ENCODE measurements at regions not wholly inside any gene's neighbourhood (a gene's known extent, or its start where the extent isn't known, plus 50 kb on each side); places are given as distances from the start of the nearest gene placed in this dataset.

- Histone ChIP-seq H3K27ac (ENCODE audit: low read depth, low read length) (no peak overlapping the region), H3K9me3 (ENCODE audit: control insufficient read depth, insufficient read depth, low read length) (no peaks in the 10 kb centered on the region), H3K27me3 (ENCODE audit: control insufficient read depth, insufficient read depth, low read length) (no peaks in the 10 kb centered on the region), H3K4me3 (ENCODE audit: low read depth, low read length) (no peak overlapping the region)
- ChIA-PET POLR2A (no interaction called here), CTCF (no interaction called here)
- TF ChIP-seq, protein P1, sequence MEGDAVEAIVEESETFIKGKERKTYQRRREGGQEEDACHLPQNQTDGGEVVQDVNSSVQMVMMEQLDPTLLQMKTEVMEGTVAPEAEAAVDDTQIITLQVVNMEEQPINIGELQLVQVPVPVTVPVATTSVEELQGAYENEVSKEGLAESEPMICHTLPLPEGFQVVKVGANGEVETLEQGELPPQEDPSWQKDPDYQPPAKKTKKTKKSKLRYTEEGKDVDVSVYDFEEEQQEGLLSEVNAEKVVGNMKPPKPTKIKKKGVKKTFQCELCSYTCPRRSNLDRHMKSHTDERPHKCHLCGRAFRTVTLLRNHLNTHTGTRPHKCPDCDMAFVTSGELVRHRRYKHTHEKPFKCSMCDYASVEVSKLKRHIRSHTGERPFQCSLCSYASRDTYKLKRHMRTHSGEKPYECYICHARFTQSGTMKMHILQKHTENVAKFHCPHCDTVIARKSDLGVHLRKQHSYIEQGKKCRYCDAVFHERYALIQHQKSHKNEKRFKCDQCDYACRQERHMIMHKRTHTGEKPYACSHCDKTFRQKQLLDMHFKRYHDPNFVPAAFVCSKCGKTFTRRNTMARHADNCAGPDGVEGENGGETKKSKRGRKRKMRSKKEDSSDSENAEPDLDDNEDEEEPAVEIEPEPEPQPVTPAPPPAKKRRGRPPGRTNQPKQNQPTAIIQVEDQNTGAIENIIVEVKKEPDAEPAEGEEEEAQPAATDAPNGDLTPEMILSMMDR (IDR thresholded peaks at IDR 0.05; ENCODE audit: low read depth, low read length): no peak
- DNase-seq (ENCODE audit: low read depth, low spot score): no peak
Observed at GRCh38 chr4:79266136-79266535, 59.7 kb downstream of the NAA11 start.

GRCh38 chr4:79259242-79259641, 66.6 kb downstream of the NAA11 start:
- CTCF ChIA-PET: no interaction called here
- TF ChIP-seq, protein P1 (IDR thresholded peaks at IDR 0.05; ENCODE audit: low read depth, low read length): no peak
- no peaks in the 10 kb centered on the region for H3K27me3 ChIP-seq (ENCODE audit: control insufficient read depth, insufficient read depth, low read length)
- no peak overlapping the region for H3K4me3 ChIP-seq (ENCODE audit: low read depth, low read length)
- DNase-seq (ENCODE audit: low read depth, low spot score): no peak
- no peaks in the 10 kb centered on the region for H3K9me3 ChIP-seq (ENCODE audit: control insufficient read depth, insufficient read depth, low read length)
- no peak overlapping the region for H3K27ac ChIP-seq (ENCODE audit: low read depth, low read length)
- POLR2A ChIA-PET: no interaction called here

DNA sequence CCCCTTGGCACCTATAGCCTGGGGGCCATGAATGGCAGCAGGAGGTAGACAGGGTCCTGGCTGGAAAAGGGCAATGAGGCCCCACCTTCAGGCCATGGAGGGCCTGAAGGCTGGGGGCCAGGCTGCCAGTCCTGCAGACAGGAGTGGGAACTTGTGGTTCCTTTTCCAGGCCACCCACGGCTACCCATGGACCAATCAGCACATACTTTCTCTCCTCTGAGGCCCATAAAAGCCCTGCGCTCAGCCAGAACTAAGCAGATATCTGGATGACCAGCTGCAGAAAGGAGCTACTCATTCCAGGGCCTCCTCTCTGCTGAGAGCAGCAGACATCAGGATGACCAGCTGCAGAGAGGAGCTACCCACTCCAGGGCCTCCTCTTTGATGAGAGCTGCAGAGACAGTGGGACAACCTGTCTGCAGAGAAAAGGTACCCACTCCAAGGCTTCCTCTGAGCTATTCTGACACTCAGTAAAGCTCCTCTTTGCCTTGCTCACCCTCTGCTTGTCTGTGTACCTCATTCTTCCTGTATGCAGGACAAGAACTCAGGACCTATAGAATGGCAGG, 67.2 kb downstream of the NAA11 start:
- ChIA-PET CTCF (no interaction called here), POLR2A (no interaction called here)
- TF ChIP-seq, protein P1 (IDR thresholded peaks at IDR 0.05; ENCODE audit: low read depth, low read length): no peak
- no peak for DNase-seq (ENCODE audit: low read depth, low spot score)
- Histone ChIP-seq H3K4me3 (ENCODE audit: low read depth, low read length) (no peak overlapping the region), H3K9me3 (ENCODE audit: control insufficient read depth, insufficient read depth, low read length) (no peaks in the 10 kb centered on the region), H3K27ac (ENCODE audit: low read depth, low read length) (no peak overlapping the region), H3K27me3 (ENCODE audit: control insufficient read depth, insufficient read depth, low read length) (no peaks in the 10 kb centered on the region)

DNA sequence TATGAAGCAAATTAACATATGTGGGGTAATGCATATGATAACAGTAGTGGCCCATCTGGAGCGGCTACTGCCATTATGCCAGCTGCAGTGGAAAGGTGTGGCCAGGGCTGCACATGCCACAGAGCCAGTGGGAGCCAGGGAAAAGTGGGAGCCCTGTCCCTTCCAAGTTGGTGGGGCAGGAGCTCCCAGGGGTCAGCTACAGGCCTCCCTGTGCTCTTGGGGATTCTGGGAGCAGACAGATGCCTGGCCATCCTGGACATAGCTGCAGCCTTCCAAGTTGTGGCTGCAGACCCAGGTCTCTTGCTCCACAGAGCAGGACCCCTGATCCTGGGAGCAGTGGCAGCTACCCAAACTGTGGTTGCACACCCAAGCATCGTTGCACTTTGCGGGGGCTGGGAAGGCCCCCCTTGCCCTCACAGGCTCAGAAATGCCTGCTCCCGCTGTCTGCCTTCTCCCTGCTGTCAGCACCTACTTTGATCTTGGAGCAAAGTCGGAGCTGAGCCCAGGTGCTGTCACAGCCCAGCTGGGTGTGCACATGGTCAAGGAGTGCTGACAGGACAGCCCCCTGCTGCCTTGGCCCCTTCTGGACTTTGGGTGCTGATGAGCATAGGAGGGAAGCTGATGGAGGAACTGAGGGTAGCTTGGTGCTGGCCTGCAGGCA, 67.8 kb downstream of the NAA11 start:
- CTCF ChIA-PET: no interaction called here

GRCh38 chr4:79255793-79256192, 70.1 kb downstream of the NAA11 start:
- no peak for DNase-seq (ENCODE audit: low read depth, low spot score)
- Histone ChIP-seq H3K27me3 (ENCODE audit: control insufficient read depth, insufficient read depth, low read length) (no peaks in the 10 kb centered on the region), H3K4me3 (ENCODE audit: low read depth, low read length) (no peak overlapping the region), H3K27ac (ENCODE audit: low read depth, low read length) (no peak overlapping the region), H3K9me3 (ENCODE audit: control insufficient read depth, insufficient read depth, low read length) (no peaks in the 10 kb centered on the region)
- TF ChIP-seq, protein P1 (IDR thresholded peaks at IDR 0.05; ENCODE audit: low read depth, low read length): no peak
- CTCF ChIA-PET: no interaction called here
- POLR2A ChIA-PET: no interaction called here

More for the DNA sequence above, 67.8 kb downstream of the NAA11 start:
- Histone ChIP-seq H3K9me3 (ENCODE audit: control insufficient read depth, insufficient read depth, low read length) (no peaks in the 10 kb centered on the region), H3K27ac (ENCODE audit: low read depth, low read length) (no peak overlapping the region), H3K27me3 (ENCODE audit: control insufficient read depth, insufficient read depth, low read length) (no peaks in the 10 kb centered on the region), H3K4me3 (ENCODE audit: low read depth, low read length) (no peak overlapping the region)
- TF ChIP-seq, protein P1 (IDR thresholded peaks at IDR 0.05; ENCODE audit: low read depth, low read length): no peak
- no peak for DNase-seq (ENCODE audit: low read depth, low spot score)
- POLR2A ChIA-PET: no interaction called here

Data from AG04450 (cell line).